ENCODE measurements at regions not wholly inside any gene's neighbourhood (a gene's known extent, or its start where the extent isn't known, plus 50 kb on each side); places are given as distances from the start of the nearest gene placed in this dataset.
"Not testable (repeated sequence)": the region's sequence is repeated elsewhere in the genome, so short reads cannot be mapped to it uniquely, and the experiment has no call there.

DNA sequence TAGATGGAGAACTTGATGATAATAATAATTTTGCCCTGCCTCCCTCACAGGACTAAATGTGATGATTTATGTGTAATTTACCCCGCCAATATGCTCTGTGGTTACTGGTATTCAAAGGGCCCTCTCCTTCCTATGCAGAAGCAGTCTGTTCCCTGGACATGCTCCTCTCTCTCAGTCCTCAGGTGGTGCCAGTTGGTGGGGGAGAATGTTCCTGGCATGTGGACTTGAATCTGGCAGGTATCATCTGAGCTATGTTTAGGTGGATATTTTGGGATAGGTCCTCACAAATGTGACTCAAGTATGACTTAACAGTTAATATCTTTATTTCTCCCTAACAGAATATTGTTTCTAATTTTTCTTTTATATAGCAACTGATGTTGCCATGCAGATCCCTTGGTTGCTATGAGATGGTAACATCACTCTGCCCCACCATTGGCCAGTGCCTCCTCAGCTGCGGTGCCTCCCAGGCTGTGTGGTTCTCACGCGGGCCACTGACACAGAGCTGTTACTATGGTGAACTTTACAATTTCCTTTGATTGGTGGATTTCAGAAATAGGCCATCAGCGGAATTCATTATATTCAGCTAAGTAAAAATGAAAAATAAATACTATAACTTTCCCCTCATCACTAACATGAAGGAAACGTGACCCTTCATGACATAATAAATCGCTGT lies 106.7 kb upstream of the PELI1 start:
- FAIRE-seq (no peak), DNase-seq (ENCODE audit: low spot score) (no peak)

DNA sequence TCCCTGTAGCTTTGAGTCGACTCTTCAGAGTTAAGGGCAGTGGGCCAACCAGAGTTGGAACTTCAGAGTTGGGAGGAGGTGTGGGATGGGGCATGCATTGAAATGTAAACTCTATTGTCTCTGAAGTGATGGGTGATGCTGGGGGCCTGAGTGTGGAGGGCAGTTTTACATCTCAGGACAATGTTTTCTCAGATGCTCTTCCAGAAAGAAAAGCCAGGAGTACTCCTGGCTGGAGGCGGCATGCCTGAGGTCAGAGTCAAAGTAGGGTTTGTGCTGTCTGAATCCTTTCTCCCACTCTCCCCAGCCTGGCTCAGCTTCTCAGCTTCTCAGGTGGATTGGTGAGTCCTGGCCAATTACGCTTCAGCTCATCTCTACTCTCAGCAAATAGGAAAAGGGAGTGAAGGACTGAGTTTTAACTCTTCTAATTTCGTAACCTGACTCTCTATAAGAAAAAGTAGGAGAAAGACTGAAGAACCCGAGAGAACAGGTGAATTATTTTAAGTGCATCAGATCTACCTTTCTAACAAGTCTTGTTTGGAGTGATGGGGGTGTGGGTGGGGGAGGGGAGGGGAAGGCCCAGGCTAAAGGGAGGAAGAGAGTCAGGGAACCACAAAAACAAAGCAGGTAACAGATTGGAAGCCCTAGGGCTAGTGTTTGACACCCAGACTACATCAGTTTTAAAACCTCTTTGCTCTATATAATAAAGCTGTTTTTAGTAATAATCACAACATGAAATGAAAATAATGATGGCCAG lies 107.5 kb upstream of the PELI1 start:
- no peak for FAIRE-seq
- DNase-seq (ENCODE audit: low spot score) = no peak

DNA sequence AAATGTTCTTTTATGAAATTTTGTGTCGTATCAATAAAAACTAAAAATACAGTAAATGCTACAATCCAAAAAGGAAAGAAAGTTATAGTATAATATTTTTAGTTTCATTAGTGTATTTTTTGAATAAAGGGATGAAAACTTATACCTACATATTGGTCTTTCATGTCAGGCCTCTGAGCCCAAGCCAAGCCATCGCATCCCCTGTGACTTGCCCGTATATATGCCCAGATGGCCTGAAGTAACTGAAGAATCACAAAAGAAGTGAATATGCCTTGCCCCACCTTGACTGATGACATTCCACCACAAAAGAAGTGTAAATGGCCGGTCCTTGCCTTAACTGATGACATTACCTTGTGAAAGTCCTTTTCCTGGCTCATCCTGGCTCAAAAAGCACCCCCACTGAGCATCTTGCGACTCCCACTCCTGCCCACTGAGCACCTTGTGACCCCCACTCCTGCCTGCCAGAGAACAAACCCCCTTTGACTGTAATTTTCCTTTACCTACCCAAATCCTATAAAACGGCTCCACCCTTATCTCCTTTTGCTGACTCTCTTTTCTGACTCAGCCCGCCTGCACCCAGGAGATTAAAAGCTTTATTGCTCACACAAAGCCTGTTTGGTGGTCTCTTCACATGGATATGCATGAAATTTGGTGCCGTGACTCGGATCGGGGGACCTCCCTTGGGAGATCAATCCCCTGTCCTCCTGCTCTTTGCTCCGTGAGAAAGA lies 108.2 kb upstream of the PELI1 start:
- not testable (repeated sequence) for DNase-seq (ENCODE audit: low spot score)

DNA sequence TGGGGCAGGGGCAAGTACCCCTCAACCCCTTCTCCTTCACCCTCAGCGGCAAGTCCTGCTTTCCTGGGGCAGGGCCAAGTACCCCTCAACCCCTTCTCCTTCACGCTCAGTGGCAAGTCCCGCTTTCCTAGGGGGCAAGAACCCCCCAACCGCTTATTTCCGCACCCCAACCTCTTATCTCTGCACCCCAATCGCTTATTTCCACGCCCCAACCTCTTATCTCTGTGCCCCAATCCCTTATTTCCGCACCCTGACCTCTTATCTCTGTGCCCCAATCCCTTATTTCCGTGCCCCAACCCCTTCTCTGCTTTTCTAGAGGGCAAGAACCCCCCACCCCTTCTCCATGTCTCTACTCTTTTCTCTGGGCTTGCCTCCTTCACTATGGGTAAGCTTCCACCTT lies 109.2 kb upstream of the PELI1 start:
- not testable (repeated sequence) for DNase-seq (ENCODE audit: low spot score); FAIRE-seq

More for the DNA sequence above, 108.2 kb upstream of the PELI1 start:
- FAIRE-seq = not testable (repeated sequence)

DNA sequence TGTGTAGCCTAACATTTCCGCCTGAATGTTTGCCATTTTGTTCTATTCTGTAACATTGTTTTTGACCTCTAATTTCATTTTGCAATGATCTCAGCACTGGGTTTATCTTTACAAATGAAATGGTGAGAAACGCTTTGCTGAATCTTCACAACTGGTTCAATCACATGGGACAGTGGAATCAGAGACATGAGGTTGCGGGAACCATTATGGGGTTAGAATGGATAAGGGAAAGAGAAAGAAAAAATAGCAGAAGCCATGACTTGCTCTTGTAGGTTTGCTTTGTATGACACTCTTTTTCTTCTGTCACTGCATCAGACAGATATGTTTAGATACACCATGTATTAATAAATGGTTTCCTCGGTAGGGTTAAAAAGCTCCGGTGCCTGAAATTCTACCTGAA lies 114.3 kb upstream of the PELI1 start:
- DNase-seq (ENCODE audit: low spot score) (no peak), FAIRE-seq (no peak)

DNA sequence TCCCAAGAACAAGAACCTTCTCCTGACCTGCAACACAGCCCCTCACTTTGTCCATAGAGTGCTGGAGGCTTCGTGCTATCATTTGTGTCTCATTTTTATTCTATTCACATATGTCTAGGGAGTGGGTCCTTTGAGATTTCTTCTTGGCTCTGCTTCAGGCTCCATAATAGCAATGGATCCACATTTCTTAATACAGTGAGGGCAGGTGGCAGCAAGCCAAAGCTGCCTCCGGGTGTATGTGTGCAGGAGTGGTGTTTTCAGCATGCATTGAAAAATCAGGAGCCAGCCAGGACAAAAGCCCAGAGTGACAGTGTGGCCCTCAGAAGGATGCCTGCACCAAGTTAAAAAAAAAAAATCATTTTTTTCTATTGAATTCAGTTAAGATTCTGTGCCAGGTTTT lies 115.1 kb upstream of the PELI1 start:
- DNase-seq (ENCODE audit: low spot score) (no peak), FAIRE-seq (no peak)

DNA sequence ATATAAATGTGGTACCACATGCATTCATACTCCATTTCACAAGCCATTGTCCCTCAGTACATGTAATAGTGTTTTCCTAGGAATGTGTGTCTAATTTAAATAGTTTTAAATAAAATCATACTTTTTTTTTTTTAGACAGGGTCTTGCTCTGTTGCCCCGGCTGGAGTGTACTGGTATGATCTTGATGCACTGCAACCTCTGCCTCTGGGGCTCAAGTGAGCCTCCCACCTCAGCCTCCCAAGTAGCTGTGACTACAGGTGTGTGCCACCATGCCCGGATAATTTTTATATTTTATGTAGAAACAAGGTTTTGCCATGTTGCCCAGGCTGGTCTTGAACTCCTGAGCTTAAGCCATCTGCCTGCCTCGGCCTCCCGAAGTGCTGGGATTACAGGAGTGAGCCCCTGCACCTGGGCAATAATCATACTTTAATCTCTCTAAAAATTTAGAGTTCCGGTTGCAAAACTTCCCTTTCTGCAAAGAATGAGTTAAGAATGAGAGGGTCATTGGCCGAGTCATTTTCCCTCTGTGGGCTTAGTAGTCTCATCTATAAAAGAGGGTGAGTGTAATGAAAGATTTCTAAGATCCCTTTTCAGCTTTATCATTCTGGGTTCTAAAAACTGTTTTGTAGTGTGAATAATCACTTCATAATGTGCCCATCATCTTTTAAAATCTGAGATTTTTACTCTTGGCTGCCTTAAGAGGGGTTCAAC lies 116.0 kb upstream of the PELI1 start:
- no peak for DNase-seq (ENCODE audit: low spot score)
- no peak for FAIRE-seq

DNA sequence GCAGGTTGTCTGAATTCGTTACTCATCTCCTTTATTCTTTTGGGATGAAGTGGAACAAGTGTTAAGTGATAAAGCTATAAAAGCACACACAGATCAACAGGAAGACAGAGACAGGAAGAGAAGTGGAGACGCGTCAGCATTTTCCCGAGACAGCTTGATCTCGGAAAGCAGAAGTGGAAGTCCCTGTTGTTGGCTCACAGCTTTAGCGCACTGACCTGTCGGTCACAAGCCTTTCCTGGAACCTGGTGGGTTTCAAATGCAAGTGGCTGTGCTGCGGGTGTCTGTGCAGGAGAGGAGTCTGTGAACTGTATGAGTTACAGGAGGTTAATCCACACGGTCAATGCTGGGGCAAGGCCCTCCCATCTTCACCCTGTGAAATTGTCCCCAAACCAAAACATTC lies 116.6 kb upstream of the PELI1 start:
- FAIRE-seq (no peak), DNase-seq (ENCODE audit: low spot score) (no peak)

DNA sequence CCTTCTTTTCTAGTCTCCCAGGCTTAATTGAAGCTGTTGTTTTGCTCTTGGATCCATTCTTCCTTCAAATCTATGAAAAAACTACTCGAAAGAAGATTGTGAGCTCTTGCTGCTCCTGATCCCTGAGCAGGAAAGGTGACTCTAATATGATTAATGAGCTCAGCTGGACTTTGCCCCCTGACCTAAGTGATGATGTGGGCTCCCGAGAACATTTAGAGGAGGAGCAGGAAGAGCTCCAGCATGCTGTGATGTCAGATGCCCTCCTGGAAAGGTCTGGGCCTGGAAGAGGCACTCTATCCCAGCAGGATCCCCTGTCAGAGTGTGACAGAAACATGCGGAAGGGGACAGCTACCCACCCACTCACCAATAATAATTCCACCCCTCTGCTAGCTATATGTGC lies 117.9 kb upstream of the PELI1 start:
- FAIRE-seq = no peak
- no peak for DNase-seq (ENCODE audit: low spot score)

DNA sequence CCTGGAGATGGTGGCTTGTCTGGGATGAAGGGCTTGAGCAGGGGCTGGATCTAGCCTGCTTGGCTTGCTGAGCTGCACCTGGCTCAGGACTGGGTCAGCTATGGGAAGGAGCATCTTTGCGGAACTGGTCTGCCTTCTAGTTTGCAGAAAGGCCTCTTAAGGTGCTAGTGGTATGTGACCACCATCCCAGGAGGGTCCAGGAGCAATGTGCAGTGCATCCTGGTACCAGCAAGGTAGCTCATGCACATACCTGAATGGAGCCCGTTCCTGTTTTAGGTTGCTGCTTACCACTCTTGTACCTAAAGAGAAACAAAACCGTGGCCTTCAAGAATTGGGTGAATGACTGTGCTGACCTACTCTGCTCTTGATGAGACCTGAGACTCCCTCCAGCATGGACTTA lies 118.6 kb upstream of the PELI1 start:
- no peak for FAIRE-seq
- DNase-seq (ENCODE audit: low spot score) = no peak

DNA sequence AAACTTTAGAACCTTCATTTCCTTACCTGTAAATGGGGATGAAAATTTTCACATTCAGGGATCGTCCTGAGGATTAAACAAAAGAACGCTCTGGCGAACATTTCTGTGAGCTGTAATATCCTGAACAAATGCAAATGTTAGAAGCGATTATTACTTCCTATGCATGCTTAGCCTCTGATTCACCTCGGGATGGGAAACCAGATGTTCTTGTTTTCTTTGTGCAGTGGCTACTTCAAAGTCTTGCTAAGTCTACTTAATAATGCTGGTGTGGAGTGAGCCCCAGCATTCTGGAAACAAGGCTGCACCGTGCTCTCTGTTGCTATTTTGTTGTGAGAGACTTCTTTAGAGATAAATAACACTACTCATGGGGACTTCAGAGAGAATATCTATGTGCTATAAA lies 119.1 kb upstream of the PELI1 start:
- FAIRE-seq = no peak
- DNase-seq (ENCODE audit: low spot score) = peak; percentile 57

DNA sequence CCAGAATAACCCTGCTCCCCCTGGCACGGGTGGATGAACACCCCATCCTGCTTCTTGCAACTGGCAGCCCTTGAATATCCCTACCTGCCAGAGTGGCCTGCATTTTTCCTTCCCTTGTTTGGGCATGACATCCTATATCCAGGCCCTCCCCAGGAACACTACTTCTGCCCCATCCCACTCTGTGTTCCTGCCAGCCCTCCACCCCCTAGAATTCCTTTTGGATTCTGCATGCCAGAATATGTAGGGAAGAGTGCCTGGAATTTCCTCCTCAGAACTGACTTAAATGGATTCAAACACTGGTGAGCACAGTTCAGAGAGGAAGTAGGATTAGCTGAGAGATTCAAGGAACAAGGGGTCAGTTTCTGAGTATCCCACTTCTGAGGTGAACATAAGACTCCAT lies 123.5 kb upstream of the PELI1 start:
- DNase-seq (ENCODE audit: low spot score) (no peak), FAIRE-seq (peak; percentile 48)

DNA sequence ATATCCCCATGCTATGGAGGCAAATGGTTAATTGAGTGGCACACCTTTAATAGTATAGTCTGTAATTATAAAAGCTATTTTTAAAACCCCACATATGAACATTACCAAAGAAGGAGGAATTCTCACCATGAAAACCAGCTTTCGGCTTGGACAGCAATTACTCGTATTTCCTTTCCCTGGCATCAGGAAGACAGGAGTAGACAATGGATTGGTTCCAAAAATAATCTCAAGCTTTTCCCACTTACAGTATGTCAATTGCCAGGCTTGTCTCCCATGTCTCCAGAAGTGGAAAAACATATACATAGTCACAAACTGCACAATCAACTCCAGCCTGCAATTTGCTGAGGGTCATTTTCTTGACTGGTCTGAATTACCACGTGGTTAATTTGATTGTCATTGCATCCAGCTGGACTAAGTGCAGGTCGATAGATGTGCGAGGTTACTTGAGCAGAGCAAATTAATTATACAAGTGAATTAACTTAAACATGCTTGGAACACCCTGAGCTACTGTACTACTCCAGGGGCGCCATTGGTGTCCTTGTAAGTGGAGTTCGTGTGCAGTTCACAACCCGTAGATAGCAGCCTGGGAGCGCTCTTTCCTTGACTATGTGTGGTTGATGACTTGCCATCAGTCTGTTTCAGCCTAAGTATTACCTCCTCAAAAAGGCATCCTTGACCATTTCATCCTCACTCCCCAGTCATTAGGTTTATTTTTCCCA lies 124.3 kb upstream of the PELI1 start:
- no peak for DNase-seq (ENCODE audit: low spot score)

DNA sequence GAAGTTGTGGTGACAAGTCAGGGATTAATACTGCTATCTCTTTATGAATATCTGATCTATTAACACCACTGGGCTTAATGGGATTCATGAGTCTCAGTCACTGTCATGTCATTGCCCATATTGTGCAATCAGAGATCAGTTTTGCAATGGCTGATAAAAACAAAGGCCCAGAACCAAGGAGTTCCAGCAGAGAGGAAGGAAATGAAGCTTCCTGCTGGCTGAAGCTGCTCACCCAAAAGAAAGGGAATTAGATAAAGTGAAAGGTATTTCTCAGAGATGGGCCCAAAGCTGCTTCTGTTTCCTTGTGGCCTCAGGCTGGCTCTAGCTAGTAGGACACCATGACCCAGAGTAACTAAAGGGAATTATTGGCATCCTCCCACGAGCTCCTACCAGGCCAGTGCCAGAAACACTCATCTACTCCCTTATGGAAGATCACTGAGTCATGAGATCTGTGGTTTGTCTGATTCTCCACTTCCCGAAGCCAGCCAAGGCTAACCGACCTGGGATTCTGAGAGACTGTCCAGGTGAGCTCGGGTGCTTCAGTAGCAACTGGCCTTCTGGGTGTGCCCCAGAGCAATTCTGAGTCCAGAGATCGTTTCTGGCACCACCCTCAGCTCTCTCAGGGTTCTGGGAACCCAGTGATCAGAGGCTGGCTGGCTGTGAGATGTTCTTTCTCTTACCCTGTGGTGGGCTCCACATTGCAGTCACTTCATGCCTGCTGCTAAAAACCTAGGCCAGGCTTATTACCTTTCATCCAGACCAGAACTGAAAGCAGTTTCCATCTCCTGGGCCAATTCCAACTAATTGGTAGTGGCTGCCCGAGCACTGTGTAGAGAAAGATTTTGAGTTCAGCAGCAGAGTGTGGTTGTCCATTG lies 129.5 kb upstream of the PELI1 start:
- FAIRE-seq (peak; percentile 48), DNase-seq (ENCODE audit: low spot score) (peak; percentile 89)

More for the DNA sequence above, 124.3 kb upstream of the PELI1 start:
- no peak for FAIRE-seq

DNA sequence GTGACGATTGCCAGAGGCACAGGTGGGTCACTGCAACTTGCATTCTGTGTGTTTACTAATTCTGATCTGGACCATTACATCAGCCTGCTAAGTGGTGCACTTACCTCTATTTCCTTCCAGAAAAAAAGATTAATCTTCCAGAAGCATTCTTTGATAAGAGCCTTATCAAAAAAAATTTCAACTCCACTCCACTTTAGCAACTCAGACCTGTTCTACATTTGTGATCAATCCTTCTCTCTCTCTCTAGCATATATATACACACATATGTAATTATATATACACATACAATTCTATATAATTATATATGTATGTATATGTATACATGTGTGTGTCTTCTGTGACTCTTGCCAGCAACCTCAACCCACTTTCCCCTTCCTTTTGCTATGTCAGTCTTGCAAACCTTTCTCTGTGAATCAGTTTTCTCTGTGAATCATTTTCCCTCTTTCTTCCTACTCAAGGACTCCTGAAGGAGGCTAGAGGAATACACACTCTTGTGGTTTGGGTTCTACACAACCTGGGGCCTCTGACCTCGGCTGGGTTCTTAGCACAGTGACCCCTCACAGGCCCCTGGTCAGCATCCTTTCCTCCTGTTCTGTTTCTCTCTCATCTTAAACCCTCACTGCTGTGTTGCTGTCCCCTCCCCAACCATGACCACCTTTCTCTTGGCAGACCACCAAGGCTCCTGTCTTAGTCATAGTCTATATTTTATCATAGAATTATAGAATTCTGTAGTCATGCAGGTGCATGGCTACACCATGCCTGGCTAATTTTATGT lies 130.4 kb upstream of the PELI1 start:
- FAIRE-seq (peak; percentile 23), DNase-seq (ENCODE audit: low spot score) (no peak)

DNA sequence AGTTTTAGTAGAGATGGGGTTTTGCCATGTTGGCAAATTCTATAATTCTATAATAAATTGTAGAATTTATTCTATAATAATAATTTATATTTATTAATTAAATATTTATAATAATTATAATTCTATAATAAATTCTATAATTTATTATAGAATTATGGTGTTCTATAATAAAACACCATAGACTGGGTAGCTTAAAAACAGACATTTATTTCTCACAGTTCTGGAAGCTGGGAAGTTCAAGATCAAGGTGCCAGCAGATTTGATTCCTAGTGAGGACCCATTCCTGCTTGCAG lies 130.9 kb upstream of the PELI1 start:
- no peak for FAIRE-seq

DNA sequence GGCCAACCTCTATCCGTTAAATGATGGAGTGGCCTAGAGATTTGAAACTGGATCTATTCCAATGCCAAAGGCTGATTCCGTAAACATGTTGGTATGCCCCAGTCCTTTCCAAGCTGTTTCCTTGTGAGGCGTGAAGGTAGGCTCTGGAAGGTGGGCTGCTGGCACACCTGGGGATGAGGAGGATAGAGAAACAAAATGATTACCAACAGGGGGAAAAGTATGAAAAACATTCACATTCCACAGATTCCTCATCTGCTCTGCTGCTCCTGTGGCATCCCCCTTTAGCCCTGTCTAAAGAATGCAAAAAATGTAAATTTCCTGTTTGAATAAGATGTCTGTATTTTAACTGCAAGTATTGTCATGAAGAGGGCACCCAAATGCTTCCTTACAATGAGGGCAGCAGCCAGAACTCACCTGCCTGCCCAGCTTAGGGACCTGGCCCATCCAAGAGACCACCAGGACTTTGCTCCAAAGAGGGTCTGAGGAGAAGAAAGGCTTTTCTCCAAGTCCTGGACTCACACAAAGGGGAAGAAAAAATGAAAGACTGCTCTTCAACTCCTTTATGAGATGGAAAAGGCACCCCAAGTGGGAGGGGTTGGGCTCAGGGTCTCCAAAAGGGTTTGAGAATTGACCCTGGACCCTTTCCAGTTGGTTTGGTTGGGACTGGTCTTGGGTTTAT lies 132.3 kb upstream of the PELI1 start:
- DNase-seq (ENCODE audit: low spot score) = peak; percentile 65
- FAIRE-seq = peak; percentile 50

More for the DNA sequence above, 130.9 kb upstream of the PELI1 start:
- no peak for DNase-seq (ENCODE audit: low spot score)

DNA sequence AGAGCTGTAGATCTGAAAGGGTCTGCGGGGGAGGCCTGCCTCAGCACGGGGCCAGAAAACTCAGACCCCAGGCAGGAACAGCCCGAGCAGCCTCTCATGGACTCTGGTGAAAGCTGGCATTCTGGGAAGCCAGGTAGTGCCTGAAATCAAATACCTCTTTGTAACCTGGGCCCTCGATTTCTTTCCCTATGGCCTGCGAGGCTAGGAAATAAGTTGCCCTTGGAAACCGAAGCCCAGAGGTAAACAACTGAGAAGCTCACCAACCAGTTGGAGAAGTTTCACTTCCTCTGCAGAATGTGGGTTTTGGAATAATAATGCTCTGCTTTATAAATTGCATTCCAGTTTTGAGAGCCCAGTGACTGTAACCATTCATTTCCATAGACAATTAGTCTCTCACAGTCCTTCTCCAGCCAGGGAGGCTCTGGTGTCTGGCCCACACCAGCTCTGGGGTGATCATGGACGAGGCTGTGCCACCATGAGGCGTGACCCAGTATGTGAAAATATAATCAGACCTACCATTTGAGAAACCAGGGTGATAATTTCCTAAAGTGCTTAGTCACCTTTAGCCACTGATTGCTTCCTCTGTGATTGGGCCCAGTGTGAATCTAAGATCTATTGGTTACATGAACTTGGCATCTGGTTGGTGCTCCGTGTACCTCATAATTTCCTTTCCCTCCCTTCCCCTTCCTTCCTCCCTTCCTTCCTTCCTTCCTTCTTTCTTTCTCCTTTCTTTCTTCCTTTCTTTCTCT lies 133.1 kb upstream of the PELI1 start:
- DNase-seq (ENCODE audit: low spot score) = no peak
- FAIRE-seq = no peak

Data from urothelium cell line (cell line).